MM.1S (cell line): ENCODE measurements at regions not wholly inside any gene's neighbourhood (a gene's known extent, or its start where the extent isn't known, plus 50 kb on each side); places are given as distances from the start of the nearest gene placed in this dataset.

ENCODE experiments used
- EZH2 ChIP-seq: fragments of 300-600 bp; sonication (generic); optimal IDR thresholded peaks from 2 replicates; pipeline ENCODE3; 2017; ENCODE audit warnings: low read depth, mild to moderate bottlenecking, antibody characterized with exemption, low read length, mixed read lengths
- EZH2phosphoT487 ChIP-seq: fragments of 300-600 bp; sonication (generic); IDR thresholded peaks from 2 replicates; pipeline ENCODE4 v1.6.1; 2018; ENCODE audit warnings: antibody characterized with exemption, low read length
- TF ChIP-seq, protein P1 (sequence below): fragments of 300-600 bp; sonication (generic); IDR thresholded peaks from 2 replicates; pipeline ENCODE4 v1.5.1; 2016; ENCODE audit warnings: antibody characterized with exemption, low read length, mixed read lengths

DNA sequence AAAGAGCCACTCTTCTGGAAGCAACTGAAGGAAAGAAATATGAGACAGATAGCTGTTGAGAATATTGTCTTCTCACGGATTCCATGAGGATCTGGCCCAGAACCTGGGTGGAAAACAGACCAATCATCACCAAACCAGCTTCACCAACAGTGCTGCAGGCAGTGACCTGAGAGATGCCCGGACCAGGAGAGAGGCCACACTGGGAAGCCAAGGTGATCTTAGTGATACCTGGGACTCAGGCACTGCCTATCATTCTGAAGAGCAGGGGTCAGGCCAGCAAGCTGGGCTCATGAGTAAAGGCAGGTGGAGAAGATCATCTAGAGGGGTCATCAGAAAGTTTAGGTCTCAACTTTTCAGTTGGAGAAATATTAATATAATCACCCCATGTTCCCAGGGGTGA lies 595.8 kb upstream of the CADM1 start:
- TF ChIP-seq, protein P1, sequence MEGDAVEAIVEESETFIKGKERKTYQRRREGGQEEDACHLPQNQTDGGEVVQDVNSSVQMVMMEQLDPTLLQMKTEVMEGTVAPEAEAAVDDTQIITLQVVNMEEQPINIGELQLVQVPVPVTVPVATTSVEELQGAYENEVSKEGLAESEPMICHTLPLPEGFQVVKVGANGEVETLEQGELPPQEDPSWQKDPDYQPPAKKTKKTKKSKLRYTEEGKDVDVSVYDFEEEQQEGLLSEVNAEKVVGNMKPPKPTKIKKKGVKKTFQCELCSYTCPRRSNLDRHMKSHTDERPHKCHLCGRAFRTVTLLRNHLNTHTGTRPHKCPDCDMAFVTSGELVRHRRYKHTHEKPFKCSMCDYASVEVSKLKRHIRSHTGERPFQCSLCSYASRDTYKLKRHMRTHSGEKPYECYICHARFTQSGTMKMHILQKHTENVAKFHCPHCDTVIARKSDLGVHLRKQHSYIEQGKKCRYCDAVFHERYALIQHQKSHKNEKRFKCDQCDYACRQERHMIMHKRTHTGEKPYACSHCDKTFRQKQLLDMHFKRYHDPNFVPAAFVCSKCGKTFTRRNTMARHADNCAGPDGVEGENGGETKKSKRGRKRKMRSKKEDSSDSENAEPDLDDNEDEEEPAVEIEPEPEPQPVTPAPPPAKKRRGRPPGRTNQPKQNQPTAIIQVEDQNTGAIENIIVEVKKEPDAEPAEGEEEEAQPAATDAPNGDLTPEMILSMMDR, result no peak
- TF ChIP-seq EZH2phosphoT487, result no peak
- TF ChIP-seq EZH2, result no peak
